ENCODE measurements at regions not wholly inside any gene's neighbourhood (a gene's known extent, or its start where the extent isn't known, plus 50 kb on each side); places are given as distances from the start of the nearest gene placed in this dataset.

GRCh38 chr9:86670536-86670935, 276.8 kb downstream of the GAS1 start:
- TF ChIP-seq CTCF (IDR thresholded peaks at IDR 0.05; ENCODE audit: low read depth, low read length) (no peak), EZH2phosphoT487 (IDR thresholded peaks at IDR 0.05; ENCODE audit: low read depth) (no peak)
